ENCODE measurements at regions not wholly inside any gene's neighbourhood (a gene's known extent, or its start where the extent isn't known, plus 50 kb on each side); places are given as distances from the start of the nearest gene placed in this dataset.

GRCh38 chr3:66744986-66745385, 244.2 kb upstream of the LRIG1 start:
- H3K79me2 ChIP-seq (ENCODE audit: control insufficient read depth, insufficient read depth, low read length) = no peaks in the 10 kb centered on the region
- DNase-seq (ENCODE audit: low read depth, low spot score) (no peak), ATAC-seq (no peak), FAIRE-seq (no peak)
- H3K4me3 ChIP-seq = no peak overlapping the region
- CTCF ChIA-PET = no interaction called here
- POLR2A ChIA-PET = no interaction called here
- no peaks in the 10 kb centered on the region for H3K4me1 ChIP-seq (ENCODE audit: control insufficient read depth, insufficient read depth, low read length)
- H2AFZ ChIP-seq (ENCODE audit: control insufficient read depth, low read depth, low read length) = no peak overlapping the region
- no peaks in the 10 kb centered on the region for H4K20me1 ChIP-seq (ENCODE audit: control insufficient read depth, insufficient read depth)
- BruUV-seq (replicated peaks) = no TSS peak
- H3K4me2 ChIP-seq (ENCODE audit: control insufficient read depth, insufficient read depth) = no peak overlapping the region
- H3K27ac ChIP-seq (ENCODE audit: control insufficient read depth, insufficient read depth) = no peak overlapping the region
- intact Hi-C loops (cut with micrococcal nuclease; ENCODE audit: unreplicated experiment) = no loop called here
- no peaks in the 10 kb centered on the region for H3K9me3 ChIP-seq (replicated peaks; ENCODE audit: control insufficient read depth, insufficient read depth, low read length)
- RAD21 ChIA-PET (ENCODE audit: unreplicated experiment) = no interaction called here
- in situ Hi-C loops (cut with MboI) = no loop called here
- no peaks in the 10 kb centered on the region for H3K36me3 ChIP-seq (ENCODE audit: control insufficient read depth in 2 of 2, insufficient read depth in 2 of 2, low read length in 1 of 2)
- SMC1A ChIA-PET (ENCODE audit: uncharacterized antibody, unreplicated experiment) = no interaction called here
- 48% methylated on average over 2 of the region's 2 CpGs for WGBS (ENCODE audit: insufficient coverage, insufficient replicate concordance, low lambda C conversion rate, missing lambda C conversion rate)
- no peaks in the 10 kb centered on the region; a peak in 1 of 4 replicates for H3K27me3 ChIP-seq (replicated peaks in 1 of 2; ENCODE audit: control insufficient read depth in 2 of 2, insufficient read depth in 2 of 2, low read length in 1 of 2)
- no peak for TF ChIP-seq ZZZ3 (IDR thresholded peaks at IDR 0.05; ENCODE audit: control insufficient read depth, insufficient read length, low read depth)
- TF ChIP-seq ATF7 (IDR thresholded peaks at IDR 0.05; ENCODE audit: low read depth) = no peak
- TF ChIP-seq MTA2 (IDR thresholded peaks at IDR 0.05; ENCODE audit: low read depth) = no peak
- no peak for TF ChIP-seq CHD1 (IDR thresholded peaks at IDR 0.05; ENCODE audit: low read depth, low read length)
- TF ChIP-seq FOXM1 (IDR thresholded peaks at IDR 0.05; ENCODE audit: low read depth, low read length) = no peak
- TF ChIP-seq SIX5 (IDR thresholded peaks at IDR 0.05; ENCODE audit: low read depth, low read length, severe bottlenecking) = no peak
- no peak for TF ChIP-seq JUNB (IDR thresholded peaks at IDR 0.05)
- TF ChIP-seq, protein P1, sequence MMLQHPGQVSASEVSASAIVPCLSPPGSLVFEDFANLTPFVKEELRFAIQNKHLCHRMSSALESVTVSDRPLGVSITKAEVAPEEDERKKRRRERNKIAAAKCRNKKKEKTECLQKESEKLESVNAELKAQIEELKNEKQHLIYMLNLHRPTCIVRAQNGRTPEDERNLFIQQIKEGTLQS (IDR thresholded peaks at IDR 0.05; ENCODE audit: borderline replicate concordance, extremely low read depth, low read depth, low read length) = no peak
- TF ChIP-seq, protein P2, sequence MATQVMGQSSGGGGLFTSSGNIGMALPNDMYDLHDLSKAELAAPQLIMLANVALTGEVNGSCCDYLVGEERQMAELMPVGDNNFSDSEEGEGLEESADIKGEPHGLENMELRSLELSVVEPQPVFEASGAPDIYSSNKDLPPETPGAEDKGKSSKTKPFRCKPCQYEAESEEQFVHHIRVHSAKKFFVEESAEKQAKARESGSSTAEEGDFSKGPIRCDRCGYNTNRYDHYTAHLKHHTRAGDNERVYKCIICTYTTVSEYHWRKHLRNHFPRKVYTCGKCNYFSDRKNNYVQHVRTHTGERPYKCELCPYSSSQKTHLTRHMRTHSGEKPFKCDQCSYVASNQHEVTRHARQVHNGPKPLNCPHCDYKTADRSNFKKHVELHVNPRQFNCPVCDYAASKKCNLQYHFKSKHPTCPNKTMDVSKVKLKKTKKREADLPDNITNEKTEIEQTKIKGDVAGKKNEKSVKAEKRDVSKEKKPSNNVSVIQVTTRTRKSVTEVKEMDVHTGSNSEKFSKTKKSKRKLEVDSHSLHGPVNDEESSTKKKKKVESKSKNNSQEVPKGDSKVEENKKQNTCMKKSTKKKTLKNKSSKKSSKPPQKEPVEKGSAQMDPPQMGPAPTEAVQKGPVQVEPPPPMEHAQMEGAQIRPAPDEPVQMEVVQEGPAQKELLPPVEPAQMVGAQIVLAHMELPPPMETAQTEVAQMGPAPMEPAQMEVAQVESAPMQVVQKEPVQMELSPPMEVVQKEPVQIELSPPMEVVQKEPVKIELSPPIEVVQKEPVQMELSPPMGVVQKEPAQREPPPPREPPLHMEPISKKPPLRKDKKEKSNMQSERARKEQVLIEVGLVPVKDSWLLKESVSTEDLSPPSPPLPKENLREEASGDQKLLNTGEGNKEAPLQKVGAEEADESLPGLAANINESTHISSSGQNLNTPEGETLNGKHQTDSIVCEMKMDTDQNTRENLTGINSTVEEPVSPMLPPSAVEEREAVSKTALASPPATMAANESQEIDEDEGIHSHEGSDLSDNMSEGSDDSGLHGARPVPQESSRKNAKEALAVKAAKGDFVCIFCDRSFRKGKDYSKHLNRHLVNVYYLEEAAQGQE (IDR thresholded peaks at IDR 0.05; ENCODE audit: low read depth, low read length) = no peak
- TF ChIP-seq SREBF2 (IDR thresholded peaks at IDR 0.05; ENCODE audit: low read length) = no peak
- TF ChIP-seq TCF12 (IDR thresholded peaks at IDR 0.05; ENCODE audit: low read depth, low read length) = no peak
- TF ChIP-seq RB1 (IDR thresholded peaks at IDR 0.05; ENCODE audit: borderline replicate concordance) = no peak
- no peak for TF ChIP-seq STAT1 (conservative IDR thresholded peaks at IDR 0.05)
- no peak for TF ChIP-seq POLR2A (IDR thresholded peaks at IDR 0.05; ENCODE audit: low read depth, low read length)
- no peak for TF ChIP-seq SPI1 (IDR thresholded peaks at IDR 0.05; ENCODE audit: borderline replicate concordance, insufficient read depth, low read depth, low read length)
- H3K9ac ChIP-seq (ENCODE audit: control insufficient read depth, insufficient read depth, low read length) = no peak overlapping the region

All from GM12878 (cell line).